T-helper 17 cell (primary cell): ENCODE measurements at regions not wholly inside any gene's neighbourhood (a gene's known extent, or its start where the extent isn't known, plus 50 kb on each side); places are given as distances from the start of the nearest gene placed in this dataset.

Source experiments
- ATAC-seq: fragments of 150-1000 bp; cut with Tn5 transposase; 2 replicates; pipeline ENCODE4 v1.10.0; 2021; ENCODE audit warnings: mild to moderate bottlenecking, moderate library complexity
- DNase-seq, 3 donors: peaks; one replicate each; pipeline versions ENCODE4 v3.0.0 to v3.0.0-alpha.2; 2020 to 2021
- H3K9me3 ChIP-seq: one replicate; pipeline ENCODE4 v1.7.0; 2013; ENCODE audit warnings: low read length, mild to moderate bottlenecking; ENCODE audit not compliant: control insufficient read depth, poor library complexity, severe bottlenecking
- H3K27ac Mint-ChIP-seq: one replicate; pipeline ENCODE4 v1.8.0; 2022; ENCODE audit warnings: mild to moderate bottlenecking, moderate library complexity, mixed read lengths
- H3K27me3 Mint-ChIP-seq: one replicate; pipeline ENCODE4 v1.8.0; 2022; ENCODE audit warnings: mixed read lengths
- H3K36me3 Mint-ChIP-seq: one replicate; pipeline ENCODE4 v1.8.0; 2022; ENCODE audit warnings: low read depth, mixed read lengths
- H3K4me1 Mint-ChIP-seq: one replicate; pipeline ENCODE4 v1.8.0; 2022; ENCODE audit warnings: mild to moderate bottlenecking, mixed read lengths
- H3K4me3 Mint-ChIP-seq: one replicate; pipeline ENCODE4 v1.8.0; 2022; ENCODE audit warnings: mild to moderate bottlenecking, moderate library complexity, mixed read lengths

DNA sequence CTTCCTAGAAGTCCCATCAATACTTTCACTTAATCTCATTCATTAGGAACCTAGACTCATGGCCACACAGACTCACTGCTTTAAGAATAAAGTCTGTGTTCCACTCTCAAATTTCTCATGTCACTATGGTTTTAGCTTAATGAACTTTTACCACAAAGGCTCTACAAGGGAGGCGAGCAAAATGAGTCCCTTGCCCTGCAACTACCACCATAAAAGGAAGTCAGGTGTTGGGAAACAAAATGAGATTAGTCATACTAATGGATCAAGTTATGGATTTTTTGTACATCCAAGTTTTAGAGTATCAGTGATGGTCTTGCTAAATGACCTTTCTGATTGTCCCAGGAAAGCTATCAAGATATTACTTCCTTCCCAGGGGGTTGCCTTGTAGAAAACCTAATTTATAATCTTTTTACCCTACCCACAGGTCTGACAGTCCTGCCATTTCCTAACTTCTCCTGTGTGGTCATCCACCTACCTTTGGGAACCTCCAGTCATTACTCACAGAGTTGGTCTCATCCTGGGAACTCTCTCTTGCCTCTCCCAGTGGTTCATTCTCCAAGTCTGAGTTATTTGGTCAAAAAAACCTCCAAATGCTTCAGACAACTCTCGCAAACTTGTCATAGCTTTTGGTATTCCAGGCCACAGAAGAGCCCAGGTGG lies 51.8 kb upstream of the SLC16A1 start:
- H3K9me3 ChIP-seq: no peaks in the 10 kb centered on the region
- Mint-ChIP-seq H3K4me1 (peaks cover 2% of the 10 kb centered on the region), H3K27ac (peak overlapping the region; percentile 43), H3K36me3 (no peaks in the 10 kb centered on the region), H3K4me3 (no peak overlapping the region), H3K27me3 (no peaks in the 10 kb centered on the region)
- ATAC-seq (no peak), DNase-seq (no peak)

DNA sequence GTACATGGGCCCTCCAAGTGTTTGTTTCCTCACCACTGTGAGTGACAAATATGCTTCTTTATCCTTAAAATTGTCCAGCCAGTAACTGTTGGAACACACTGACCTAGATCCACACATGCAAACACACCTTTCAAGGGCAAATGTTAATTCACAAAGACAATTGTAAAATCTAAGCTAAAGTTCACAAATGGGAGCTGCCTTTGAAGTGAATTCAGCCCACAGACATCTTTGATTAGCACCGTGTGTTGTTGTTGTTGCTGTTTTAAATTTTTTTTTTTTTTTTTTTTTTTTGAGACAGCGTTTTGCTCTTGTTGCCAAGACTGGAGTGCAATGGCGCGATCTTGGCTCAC lies 52.3 kb upstream of the SLC16A1 start:
- Mint-ChIP-seq H3K36me3 (no peaks in the 10 kb centered on the region), H3K27ac (peak overlapping the region; percentile 43), H3K4me3 (no peak overlapping the region), H3K4me1 (peaks cover 2% of the 10 kb centered on the region), H3K27me3 (no peaks in the 10 kb centered on the region)
- DNase-seq (no peak), ATAC-seq (no peak)
- no peaks in the 10 kb centered on the region for H3K9me3 ChIP-seq

DNA sequence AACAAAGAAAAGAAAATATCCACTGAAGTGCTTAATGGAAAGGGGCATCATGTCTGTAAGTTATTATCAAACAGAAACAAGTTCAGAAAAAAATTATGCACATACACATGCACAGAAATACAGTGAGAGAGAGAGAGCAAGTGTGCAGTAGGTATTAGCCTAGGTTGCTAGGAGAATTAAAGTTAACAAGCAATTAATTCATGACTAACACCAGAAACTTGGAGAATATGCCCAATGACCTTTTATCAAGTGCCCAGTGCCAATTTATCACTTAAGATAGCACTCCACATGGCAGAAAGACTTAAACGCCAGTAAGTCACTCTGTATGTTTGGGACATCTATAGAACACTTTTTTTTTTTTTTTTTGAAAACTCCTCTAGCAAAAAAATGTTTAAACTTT lies 56.2 kb upstream of the SLC16A1 start:
- Mint-ChIP-seq H3K27ac (no peak overlapping the region), H3K36me3 (no peaks in the 10 kb centered on the region), H3K27me3 (no peaks in the 10 kb centered on the region), H3K4me3 (no peak overlapping the region), H3K4me1 (peaks cover 2% of the 10 kb centered on the region)
- no peak for DNase-seq
- H3K9me3 ChIP-seq: no peaks in the 10 kb centered on the region
- ATAC-seq: no peak

DNA sequence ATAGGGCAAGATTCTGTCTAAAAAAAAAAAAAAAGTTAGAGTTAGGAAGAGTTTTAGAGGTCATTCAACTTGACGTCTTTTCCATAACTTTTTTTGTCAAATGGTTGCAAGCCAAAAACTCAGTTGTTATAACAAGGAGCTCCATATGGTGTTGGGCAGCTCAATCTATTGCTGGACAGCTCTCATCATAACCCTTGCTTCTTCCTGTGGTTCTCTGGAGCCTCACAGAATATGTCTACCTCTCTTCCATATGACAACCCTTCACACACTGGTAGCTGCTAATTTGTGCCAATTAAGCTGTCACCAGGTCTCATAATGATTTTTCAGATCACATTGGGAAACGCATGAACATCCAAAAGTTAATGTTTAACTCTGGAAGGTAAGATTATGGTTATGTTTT lies 57.8 kb upstream of the SLC16A1 start:
- H3K4me3 Mint-ChIP-seq: no peak overlapping the region
- H3K36me3 Mint-ChIP-seq: no peaks in the 10 kb centered on the region
- no peak overlapping the region for H3K27ac Mint-ChIP-seq
- ATAC-seq (no peak), DNase-seq (no peak)
- no peaks in the 10 kb centered on the region for H3K4me1 Mint-ChIP-seq
- no peaks in the 10 kb centered on the region for H3K9me3 ChIP-seq
- no peaks in the 10 kb centered on the region for H3K27me3 Mint-ChIP-seq

DNA sequence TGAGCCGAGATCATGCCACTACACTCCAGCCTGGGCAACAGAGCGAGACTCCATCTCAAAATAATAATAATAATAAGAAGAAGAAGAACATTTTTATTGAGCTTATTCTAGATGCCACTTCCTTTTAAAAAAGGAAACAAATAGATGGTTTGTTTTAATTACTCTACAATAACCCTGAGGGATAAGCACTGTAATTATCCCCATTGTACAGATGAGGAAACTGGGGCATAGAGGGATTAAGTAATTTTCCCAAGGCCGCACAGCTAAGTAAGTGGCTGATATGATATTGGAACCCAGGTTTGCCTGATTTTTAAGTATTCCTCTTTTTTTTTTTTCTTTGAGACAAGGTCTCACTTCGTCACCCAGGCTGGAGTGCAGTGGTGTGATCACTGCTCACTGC lies 58.5 kb upstream of the LRIG2 start:
- Mint-ChIP-seq H3K36me3 (no peaks in the 10 kb centered on the region), H3K4me1 (no peaks in the 10 kb centered on the region), H3K27me3 (no peaks in the 10 kb centered on the region), H3K27ac (no peak overlapping the region), H3K4me3 (no peak overlapping the region)
- ATAC-seq (no peak), DNase-seq (no peak)
- H3K9me3 ChIP-seq: no peaks in the 10 kb centered on the region

DNA sequence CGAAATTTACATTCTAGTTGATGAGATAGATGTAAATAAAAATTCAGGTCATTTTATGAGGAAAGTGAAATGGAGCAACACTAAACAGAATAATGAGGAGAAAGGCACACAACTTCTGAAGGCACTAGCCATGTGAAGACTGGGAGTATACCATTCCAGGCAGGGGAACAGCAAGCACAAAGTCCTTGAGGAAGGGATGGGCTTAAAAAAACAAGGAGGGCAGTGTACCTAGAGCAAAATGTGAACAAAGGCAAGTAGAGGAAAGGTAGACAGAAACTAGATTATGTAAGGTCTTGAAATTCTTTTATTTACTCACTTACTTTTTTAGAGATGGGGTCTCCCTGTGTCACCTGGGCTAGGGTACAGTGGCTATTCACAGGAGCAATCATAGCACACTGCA lies 54.1 kb upstream of the LRIG2 start:
- Mint-ChIP-seq H3K27ac (no peak overlapping the region), H3K4me1 (peaks cover 5% of the 10 kb centered on the region), H3K36me3 (peaks cover 5% of the 10 kb centered on the region), H3K4me3 (no peak overlapping the region), H3K27me3 (no peaks in the 10 kb centered on the region)
- no peak for DNase-seq
- no peak for ATAC-seq
- H3K9me3 ChIP-seq: no peaks in the 10 kb centered on the region

DNA sequence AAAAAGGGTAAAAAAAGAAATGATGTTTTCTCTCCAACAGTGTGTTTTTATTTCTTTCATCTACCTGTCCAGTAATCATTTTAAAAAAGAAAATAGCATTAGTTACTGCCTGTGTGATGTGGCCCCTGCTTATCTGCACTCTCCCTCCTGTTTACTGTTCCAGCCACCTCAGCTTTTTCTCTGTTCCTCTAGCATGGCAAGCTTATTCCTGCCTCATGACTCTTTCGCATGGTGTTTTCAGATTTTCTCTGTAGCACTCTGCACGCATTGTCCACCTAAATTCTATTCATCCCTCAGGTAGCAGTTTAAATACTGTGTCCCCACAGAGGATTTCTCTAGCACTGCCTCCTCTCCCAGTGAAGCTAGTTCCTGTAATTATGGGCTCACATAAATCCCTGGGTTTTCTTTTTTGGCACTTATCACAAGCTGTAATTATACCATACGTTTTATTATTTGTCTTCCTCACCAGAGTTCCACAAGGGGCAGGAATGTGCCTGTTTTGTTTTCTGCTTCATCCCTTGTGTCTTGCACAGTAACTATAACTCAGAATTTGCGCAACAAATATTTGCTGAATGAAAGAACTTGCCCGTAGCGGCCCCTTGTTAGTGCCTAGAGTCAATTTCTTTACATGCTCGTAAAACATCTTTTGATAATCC lies 51.4 kb upstream of the LRIG2 start:
- no peak for ATAC-seq
- no peak overlapping the region for H3K27ac Mint-ChIP-seq

More for the DNA sequence above, 51.4 kb upstream of the LRIG2 start:
- H3K9me3 ChIP-seq: no peaks in the 10 kb centered on the region
- no peak overlapping the region for H3K4me3 Mint-ChIP-seq
- DNase-seq: no peak
- H3K36me3 Mint-ChIP-seq: peaks cover 5% of the 10 kb centered on the region
- peaks cover 5% of the 10 kb centered on the region for H3K4me1 Mint-ChIP-seq
- no peaks in the 10 kb centered on the region for H3K27me3 Mint-ChIP-seq
